HepG2 (cell line): ENCODE measurements at regions not wholly inside any gene's neighbourhood (a gene's known extent, or its start where the extent isn't known, plus 50 kb on each side); places are given as distances from the start of the nearest gene placed in this dataset.

Source experiments
- MED13 ChIP-seq: sonication (generic); formaldehyde crosslinking; IDR thresholded peaks from 2 replicates; pipeline ENCODE4 v1.5.0; 2020; ENCODE audit warnings: missing genetic modification reagents
- POLR2A ChIP-seq, 2 experiments: IDR thresholded peaks; 2 replicates each; pipeline ENCODE4 v1.6.1; 2011; ENCODE audit warnings: low read depth in 2 of 2, low read length in 2 of 2, mild to moderate bottlenecking in 1 of 2, moderate library complexity in 1 of 2; ENCODE audit not compliant: insufficient read depth in 1 of 2
- SMAD1 ChIP-seq: sonication (generic); formaldehyde crosslinking; IDR thresholded peaks from 2 replicates; pipeline ENCODE4 v1.4.0; 2020; ENCODE audit warnings: missing genetic modification reagents, low read depth, mild to moderate bottlenecking, borderline replicate concordance
- ZNF513 ChIP-seq: sonication (generic); formaldehyde crosslinking; conservative IDR thresholded peaks from 2 replicates; pipeline ENCODE4 v1.5.0; 2020; ENCODE audit warnings: missing genetic modification reagents
- ZNF83 ChIP-seq: sonication (generic); formaldehyde crosslinking; IDR thresholded peaks from 2 replicates; pipeline ENCODE4 v1.4.0; 2020; ENCODE audit warnings: missing genetic modification reagents, mild to moderate bottlenecking, borderline replicate concordance

- TF ChIP-seq ZNF513 (no peak), MED13 (CRISPR knock-in tag) (no peak), SMAD1 (CRISPR knock-in tag) (no peak), ZNF83 (no peak), POLR2A (IDR thresholded peaks at IDR 0.05; ENCODE audit: insufficient read depth in 1 of 2, low read depth in 2 of 2, low read length in 2 of 2) (no peak)
Measured at GRCh38 chr7:10225275-10225674, 748.4 kb upstream of the PHF14 start.
